Breast epithelium (tissue), 4 donors: ENCODE measurements at regions not wholly inside any gene's neighbourhood (a gene's known extent, or its start where the extent isn't known, plus 50 kb on each side); places are given as distances from the start of the nearest gene placed in this dataset.

Source experiments
- DNase-seq, 2 donors: peaks; one replicate each; pipeline ENCODE4 v3.0.0-alpha.2; 2019; ENCODE audit warnings: low spot score in 2 of 2
- H3K27ac ChIP-seq, 2 donors: fragments of 200-600 bp; sonication (generic) in 1 of 2; one replicate each; pipeline ENCODE4 v1.5.1; 2016 to 2019; ENCODE audit warnings: mild to moderate bottlenecking in 1 of 2
- H3K27me3 ChIP-seq, 2 donors: fragments of 200-600 bp; sonication (generic) in 1 of 2; one replicate each; pipeline versions ENCODE4 v1.5.1 to v1.6.0; 2017 to 2019; ENCODE audit warnings: control low read depth in 1 of 2, mild to moderate bottlenecking in 1 of 2
- H3K36me3 ChIP-seq: fragments of 200-600 bp; one replicate; pipeline ENCODE4 v1.5.1; 2019
- H3K4me1 ChIP-seq, 2 donors: fragments of 200-600 bp; sonication (generic); one replicate each; pipeline ENCODE4 v1.5.1; 2016 to 2019; ENCODE audit warnings: control low read depth in 1 of 2
- H3K4me3 ChIP-seq, 3 donors: fragments of 200-600 bp; sonication (generic); 1 replicate in 2 of 3; 2 replicates in 1 of 3; pipeline ENCODE4 v1.5.1; 2016 to 2019; ENCODE audit warnings: mild to moderate bottlenecking in 3 of 3, moderate library complexity in 2 of 3
- H3K9me3 ChIP-seq, 2 donors: fragments of 200-600 bp; sonication (generic) in 1 of 2; one replicate each; pipeline ENCODE4 v1.5.1; 2016 to 2019; ENCODE audit warnings: control low read depth in 1 of 2
- POLR2A ChIP-seq: fragments of 450-650 bp; IDR thresholded peaks from one replicate; pipeline ENCODE4 v1.6.1; 2016; ENCODE audit warnings: antibody characterized with exemption, mild to moderate bottlenecking, moderate library complexity
- POLR2AphosphoS5 ChIP-seq, 3 donors: sonication (generic); formaldehyde crosslinking; IDR thresholded peaks; one replicate each; pipeline ENCODE4 v1.6.1; 2017; ENCODE audit warnings: antibody characterized with exemption in 3 of 3
- intact Hi-C: fragments of 100-400 bp; cut with DNase I; formaldehyde crosslinking; loops from one replicate; pipeline ENCODE4 v1.15.1; 2023; ENCODE audit warnings: low total_unique reads
- TF ChIP-seq, protein P1 (sequence below), 3 donors: fragments of 450-650 bp; IDR thresholded peaks; one replicate each; pipeline ENCODE4 v1.5.1; 2016 to 2017; ENCODE audit warnings: antibody characterized with exemption in 3 of 3, mild to moderate bottlenecking in 3 of 3, moderate library complexity in 3 of 3

DNA sequence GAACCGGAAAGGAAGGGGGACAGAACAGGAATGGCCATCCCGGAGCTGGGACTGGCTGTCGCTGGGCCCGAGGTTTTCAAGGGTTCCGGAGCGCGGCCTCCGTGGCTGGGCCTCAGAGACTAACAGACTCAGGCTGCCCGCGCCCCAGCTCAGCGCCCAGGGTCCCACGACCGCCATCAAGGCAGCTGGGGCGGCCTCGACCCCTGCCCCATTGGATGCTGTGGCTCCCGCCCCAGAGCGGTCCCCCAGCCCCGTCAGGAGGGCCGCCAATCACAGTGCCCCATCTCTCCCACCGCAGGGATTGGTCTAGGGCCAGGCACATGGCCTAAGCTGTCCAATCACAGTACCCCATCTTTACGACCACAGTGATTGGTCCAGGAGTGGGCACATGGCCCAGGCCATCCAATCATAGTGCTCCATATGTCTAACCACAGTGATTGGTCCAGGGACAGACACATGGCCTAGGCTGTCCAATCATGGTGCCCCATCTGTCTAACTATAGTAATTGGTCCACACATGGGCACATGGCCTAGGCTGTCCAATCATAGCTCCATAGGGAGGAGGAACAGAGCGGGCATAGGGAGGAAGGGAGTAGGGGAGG is 105.3 kb upstream of the NKX1-1 start:
- H3K4me1 ChIP-seq, result no peaks in the 10 kb centered on the region
- peak overlapping the region in 1 of 3 donors; percentile 31 for H3K4me3 ChIP-seq
- peaks cover 0 to 55% of the 10 kb centered on the region in 2 donors for H3K27me3 ChIP-seq
- no peaks in the 10 kb centered on the region for H3K36me3 ChIP-seq
- no peak overlapping the region for H3K27ac ChIP-seq
- intact Hi-C loops, result no loop called here
- TF ChIP-seq, protein P1, sequence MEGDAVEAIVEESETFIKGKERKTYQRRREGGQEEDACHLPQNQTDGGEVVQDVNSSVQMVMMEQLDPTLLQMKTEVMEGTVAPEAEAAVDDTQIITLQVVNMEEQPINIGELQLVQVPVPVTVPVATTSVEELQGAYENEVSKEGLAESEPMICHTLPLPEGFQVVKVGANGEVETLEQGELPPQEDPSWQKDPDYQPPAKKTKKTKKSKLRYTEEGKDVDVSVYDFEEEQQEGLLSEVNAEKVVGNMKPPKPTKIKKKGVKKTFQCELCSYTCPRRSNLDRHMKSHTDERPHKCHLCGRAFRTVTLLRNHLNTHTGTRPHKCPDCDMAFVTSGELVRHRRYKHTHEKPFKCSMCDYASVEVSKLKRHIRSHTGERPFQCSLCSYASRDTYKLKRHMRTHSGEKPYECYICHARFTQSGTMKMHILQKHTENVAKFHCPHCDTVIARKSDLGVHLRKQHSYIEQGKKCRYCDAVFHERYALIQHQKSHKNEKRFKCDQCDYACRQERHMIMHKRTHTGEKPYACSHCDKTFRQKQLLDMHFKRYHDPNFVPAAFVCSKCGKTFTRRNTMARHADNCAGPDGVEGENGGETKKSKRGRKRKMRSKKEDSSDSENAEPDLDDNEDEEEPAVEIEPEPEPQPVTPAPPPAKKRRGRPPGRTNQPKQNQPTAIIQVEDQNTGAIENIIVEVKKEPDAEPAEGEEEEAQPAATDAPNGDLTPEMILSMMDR (IDR thresholded peaks at IDR 0.05), result no peak
- TF ChIP-seq POLR2A (no peak), POLR2AphosphoS5 (IDR thresholded peaks at IDR 0.05) (no peak)
- H3K9me3 ChIP-seq, result no peaks in the 10 kb centered on the region
- peak in 1 of 2 donors; percentile 32 for DNase-seq

DNA sequence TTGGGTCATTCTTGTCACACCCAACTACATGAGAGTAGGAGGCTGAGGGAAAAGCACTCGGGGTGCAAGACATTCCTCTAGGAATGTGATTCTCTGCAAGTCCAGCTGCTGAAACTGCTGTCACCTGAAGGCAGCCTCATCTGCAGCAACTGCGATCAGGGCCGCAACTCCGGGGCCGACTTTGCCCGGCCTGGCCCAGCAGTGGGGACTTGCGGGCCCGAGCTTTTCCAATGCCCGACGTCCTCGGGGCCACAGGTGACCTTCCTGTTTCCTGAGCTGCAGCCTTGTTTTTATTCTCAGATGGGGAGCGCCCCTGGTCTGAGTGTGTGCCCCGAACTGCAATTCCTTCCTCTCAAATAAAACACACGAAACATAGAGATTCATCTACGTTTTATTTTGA is 104.7 kb upstream of the NKX1-1 start:
- H3K27me3 ChIP-seq, result peaks cover 0 to 54% of the 10 kb centered on the region in 2 donors
- TF ChIP-seq POLR2AphosphoS5 (IDR thresholded peaks at IDR 0.05), result no peak
- TF ChIP-seq, protein P1 (IDR thresholded peaks at IDR 0.05), result no peak
- TF ChIP-seq POLR2A, result no peak
- intact Hi-C loops, result no loop called here
- H3K36me3 ChIP-seq, result no peaks in the 10 kb centered on the region
- H3K4me1 ChIP-seq, result no peaks in the 10 kb centered on the region
- DNase-seq, result no peak
- no peaks in the 10 kb centered on the region for H3K9me3 ChIP-seq
- H3K4me3 ChIP-seq, result no peak overlapping the region
- no peak overlapping the region for H3K27ac ChIP-seq

DNA sequence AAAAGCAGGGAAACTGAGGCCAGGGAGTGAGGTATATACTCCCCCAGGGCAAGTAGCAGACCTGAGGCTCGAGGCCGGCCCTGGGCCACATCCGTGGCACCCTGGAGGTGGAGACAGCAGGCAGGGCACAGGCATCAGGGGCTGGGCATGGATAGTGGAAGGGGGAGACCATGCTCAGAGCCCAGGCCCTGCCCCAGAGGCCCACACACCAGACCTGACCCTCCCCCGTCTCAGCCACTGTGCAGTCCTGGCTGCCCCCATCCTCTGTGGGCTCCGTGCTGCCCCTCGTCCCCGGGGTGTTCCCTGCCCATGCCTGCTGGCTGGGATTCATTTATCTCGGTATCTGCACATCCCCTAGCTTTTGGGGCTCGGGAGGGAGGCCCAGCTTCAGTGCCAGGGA is 103.1 kb upstream of the NKX1-1 start:
- Histone ChIP-seq H3K27ac (no peak overlapping the region), H3K27me3 (peaks cover 0 to 65% of the 10 kb centered on the region in 2 donors), H3K4me1 (no peaks in the 10 kb centered on the region), H3K9me3 (no peaks in the 10 kb centered on the region), H3K4me3 (no peak overlapping the region), H3K36me3 (no peaks in the 10 kb centered on the region)
- intact Hi-C loops, result no loop called here
- DNase-seq, result no peak
- TF ChIP-seq POLR2AphosphoS5 (IDR thresholded peaks at IDR 0.05) (no peak), POLR2A (no peak)
- TF ChIP-seq, protein P1 (IDR thresholded peaks at IDR 0.05), result no peak

DNA sequence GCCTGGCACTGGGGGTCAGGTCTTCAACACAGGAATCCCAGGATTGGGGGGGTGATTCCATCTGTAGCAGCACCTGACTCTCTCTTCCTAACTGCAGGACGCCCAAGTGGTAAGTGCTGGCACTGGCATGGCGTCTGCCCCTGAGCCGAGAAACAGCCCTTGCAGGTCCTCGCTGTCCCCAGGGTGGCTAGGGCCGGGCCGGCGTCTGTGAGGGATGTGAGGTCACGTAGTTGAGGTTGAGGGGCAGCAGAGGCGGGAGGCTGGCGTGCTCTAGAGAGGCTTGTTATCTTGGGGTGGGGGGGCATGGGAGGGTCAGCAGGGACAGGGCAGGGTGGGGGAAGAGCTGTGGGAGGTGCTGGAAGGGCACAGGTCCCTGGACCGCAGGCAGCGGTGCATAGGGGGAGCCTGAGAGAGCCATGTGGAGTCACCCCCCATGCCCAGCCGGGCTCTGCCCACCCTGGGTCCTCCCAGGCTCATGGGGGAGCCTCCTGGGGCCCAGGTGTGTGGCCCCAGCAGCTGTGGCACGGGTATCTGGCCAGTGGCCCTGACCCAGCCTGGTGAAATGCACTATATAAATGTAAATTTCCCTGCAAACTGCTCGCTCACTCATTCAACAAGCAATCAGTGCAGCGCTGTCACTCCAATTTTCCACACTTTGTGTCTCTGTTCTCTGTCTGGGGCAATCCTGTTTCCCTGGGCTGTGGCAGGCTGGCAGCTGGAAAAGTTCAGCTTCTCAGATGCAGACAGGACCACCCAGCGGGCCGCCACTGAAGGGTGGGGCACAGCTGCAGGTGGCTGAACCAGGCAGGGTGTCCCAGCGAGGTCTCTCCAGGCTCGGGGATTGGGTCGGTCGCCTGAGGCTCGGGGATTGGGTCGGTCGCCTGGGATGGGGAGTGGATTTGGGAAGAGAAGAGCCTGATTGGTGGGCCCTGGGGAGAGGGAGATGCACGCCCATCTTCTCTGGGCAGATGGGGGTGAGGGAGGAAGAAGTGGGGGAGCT is 102.2 kb upstream of the NKX1-1 start:
- Histone ChIP-seq H3K4me1 (no peaks in the 10 kb centered on the region), H3K36me3 (no peaks in the 10 kb centered on the region), H3K27ac (no peak overlapping the region), H3K9me3 (no peaks in the 10 kb centered on the region), H3K27me3 (peaks cover 0 to 69% of the 10 kb centered on the region in 2 donors), H3K4me3 (no peak overlapping the region)
- DNase-seq, result no peak
- TF ChIP-seq POLR2A (no peak), POLR2AphosphoS5 (IDR thresholded peaks at IDR 0.05) (no peak)
- TF ChIP-seq, protein P1 (IDR thresholded peaks at IDR 0.05), result no peak
- intact Hi-C loops, result no loop called here
